HEK293T (cell line): ENCODE measurements at regions not wholly inside any gene's neighbourhood (a gene's known extent, or its start where the extent isn't known, plus 50 kb on each side); places are given as distances from the start of the nearest gene placed in this dataset.

Source experiments
- ARNT ChIP-seq: fragments of 450-650 bp; IDR thresholded peaks from 2 replicates; pipeline ENCODE4 v1.6.1; 2017; ENCODE audit warnings: mild to moderate bottlenecking
- CTBP1 ChIP-seq: fragments of 450-650 bp; IDR thresholded peaks from 2 replicates; pipeline ENCODE4 v1.6.1; 2016; ENCODE audit warnings: borderline replicate concordance
- ELF4 ChIP-seq: fragments of 450-650 bp; IDR thresholded peaks from 2 replicates; pipeline ENCODE4 v1.6.1; 2017; ENCODE audit warnings: antibody characterized with exemption
- FOXA1 ChIP-seq: fragments of 450-650 bp; IDR thresholded peaks from 2 replicates; pipeline ENCODE4 v1.6.1; 2016; ENCODE audit warnings: mild to moderate bottlenecking
- FOXK2 ChIP-seq: fragments of 450-650 bp; IDR thresholded peaks from 2 replicates; pipeline ENCODE4 v1.6.1; 2016; ENCODE audit warnings: mild to moderate bottlenecking
- FOXM1 ChIP-seq: fragments of 450-650 bp; IDR thresholded peaks from 2 replicates; pipeline ENCODE4 v1.6.1; 2017; ENCODE audit warnings: mild to moderate bottlenecking, borderline replicate concordance
- LEF1 ChIP-seq: fragments of 450-650 bp; IDR thresholded peaks from 2 replicates; pipeline ENCODE4 v1.6.1; 2017; ENCODE audit warnings: mild to moderate bottlenecking, borderline replicate concordance
- SP1 ChIP-seq: fragments of 450-650 bp; IDR thresholded peaks from 2 replicates; pipeline ENCODE4 v1.6.1; 2017

DNA sequence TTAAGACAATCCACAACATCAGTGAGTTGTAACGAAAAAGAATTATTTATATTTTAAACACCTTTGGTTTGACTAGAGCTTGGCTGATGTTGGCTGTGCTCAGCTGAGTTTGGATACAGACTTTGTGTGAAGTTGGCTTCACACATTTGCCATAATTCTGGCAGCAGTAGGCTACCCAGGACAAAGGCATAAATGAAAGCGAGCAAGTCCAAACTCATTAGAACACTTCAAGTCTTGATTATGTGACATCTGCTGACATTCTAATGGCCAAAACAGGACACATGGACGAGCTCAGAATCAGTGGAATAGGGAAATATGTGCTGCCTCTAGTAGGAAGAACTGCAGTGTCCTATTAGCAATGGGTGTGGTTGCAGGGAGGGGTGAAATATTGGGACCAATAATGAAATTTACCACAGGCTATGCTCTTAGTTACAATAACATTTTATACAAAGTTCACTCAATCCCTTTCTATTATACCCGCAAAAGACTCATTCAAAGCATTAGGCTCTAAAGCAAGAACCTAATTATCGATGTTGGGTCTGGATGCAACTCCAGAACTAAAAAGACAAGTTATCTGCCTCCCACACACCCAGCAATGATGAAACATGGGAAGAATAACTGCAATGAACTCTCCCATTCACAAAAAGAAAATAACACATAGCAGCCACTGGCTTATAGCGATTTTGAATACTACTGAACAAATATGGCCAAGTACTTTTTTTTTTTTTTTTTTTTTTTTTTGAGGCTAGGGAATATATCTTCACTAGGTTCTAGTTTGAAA, 493.9 kb upstream of the RASGRP1 start:
- TF ChIP-seq FOXM1, result no peak
- TF ChIP-seq SP1, result no peak
- TF ChIP-seq FOXA1, result no peak
- no peak for TF ChIP-seq ARNT
- TF ChIP-seq CTBP1, result no peak
- TF ChIP-seq LEF1, result no peak
- TF ChIP-seq ELF4, result no peak
- TF ChIP-seq FOXK2, result no peak
